Neural cell (in vitro differentiated cells): ENCODE measurements at regions not wholly inside any gene's neighbourhood (a gene's known extent, or its start where the extent isn't known, plus 50 kb on each side); places are given as distances from the start of the nearest gene placed in this dataset.

ENCODE experiments used
- H2AFZ ChIP-seq: fragments of 200-600, 300-800 bp; sonication (generic), shearing (Covaris generic); 2 replicates; pipeline ENCODE4 v1.6.0; 2014; ENCODE audit warnings: low read depth, mild to moderate bottlenecking, antibody characterized with exemption, low read length, moderate library complexity
- H3F3A ChIP-seq: fragments of 200-600 bp; shearing (Covaris generic); 2 replicates; pipeline ENCODE4 v1.6.1; 2016; ENCODE audit warnings: mild to moderate bottlenecking, moderate library complexity, mixed read lengths, antibody characterized with exemption, low read length; ENCODE audit not compliant: insufficient read depth, poor library complexity, severe bottlenecking
- H3K27ac ChIP-seq: fragments of 200-600, 300-800 bp; sonication (generic), shearing (Covaris generic); 2 replicates; pipeline ENCODE4 v1.5.1; 2014; ENCODE audit warnings: mild to moderate bottlenecking, low read length, moderate library complexity
- H3K27me3 ChIP-seq: fragments of 300-800, 200-600 bp; sonication (generic), shearing (Covaris generic); 2 replicates; pipeline ENCODE4 v1.6.0; 2014; ENCODE audit warnings: mild to moderate bottlenecking, low read depth, low read length, moderate library complexity; ENCODE audit not compliant: insufficient read depth
- H3K36me3 ChIP-seq: fragments of 300-800, 200-600 bp; sonication (generic), shearing (Covaris generic); 2 replicates; pipeline ENCODE4 v1.5.1; 2014; ENCODE audit warnings: mild to moderate bottlenecking, antibody characterized with exemption, low read length, moderate library complexity; ENCODE audit not compliant: insufficient read depth
- H3K4me2 ChIP-seq: fragments of 300-800, 200-600 bp; sonication (generic), shearing (Covaris generic); 2 replicates; pipeline ENCODE4 v1.6.0; 2014; ENCODE audit warnings: mild to moderate bottlenecking, low read length
- H3K4me3 ChIP-seq: fragments of 300-800, 200-600 bp; sonication (generic), shearing (Covaris generic); 2 replicates; pipeline ENCODE4 v1.5.1; 2014; ENCODE audit warnings: mild to moderate bottlenecking, low read length, moderate library complexity
- H3K79me2 ChIP-seq: fragments of 200-600 bp; shearing (Covaris generic); replicated peaks from 2 replicates; pipeline ENCODE4 v1.6.0; 2014; ENCODE audit warnings: mild to moderate bottlenecking, low read length, moderate library complexity; ENCODE audit not compliant: insufficient read depth
- H3K9ac ChIP-seq: fragments of 300-800, 200-600 bp; sonication (generic), shearing (Covaris generic); 2 replicates; pipeline ENCODE4 v1.6.1; 2016; ENCODE audit warnings: mild to moderate bottlenecking, low read length, mixed read lengths
- H3K9me2 ChIP-seq: fragments of 200-600 bp; shearing (Covaris generic); 2 replicates; pipeline ENCODE4 v1.6.1; 2016; ENCODE audit warnings: mild to moderate bottlenecking, low read length, mixed read lengths; ENCODE audit not compliant: insufficient read depth
- H3K9me3 ChIP-seq: fragments of 200-600, 300-800 bp; sonication (generic), shearing (Covaris generic); 2 replicates; pipeline ENCODE4 v1.6.1; 2016; ENCODE audit warnings: mild to moderate bottlenecking, mixed run types, low read length, moderate library complexity, mixed read lengths
- H4K20me1 ChIP-seq: fragments of 200-600 bp; shearing (Covaris generic); 2 replicates; pipeline ENCODE4 v1.6.1; 2016; ENCODE audit warnings: mild to moderate bottlenecking, mixed run types; ENCODE audit not compliant: insufficient read depth
- EP300 ChIP-seq: fragments of 450-650 bp; conservative IDR thresholded peaks from 2 replicates; pipeline ENCODE4 v1.6.1; 2014; ENCODE audit warnings: antibody characterized with exemption, mild to moderate bottlenecking, moderate library complexity; ENCODE audit not compliant: poor library complexity, severe bottlenecking
- EZH2 ChIP-seq: fragments of 200-600, 300-800 bp; shearing (Covaris generic), sonication (generic); IDR thresholded peaks from 2 replicates; pipeline ENCODE4 v1.6.1; 2014; ENCODE audit warnings: antibody characterized with exemption, low read length, borderline replicate concordance, mild to moderate bottlenecking; ENCODE audit not compliant: insufficient read depth, poor library complexity, severe bottlenecking
- MXI1 ChIP-seq: fragments of 450-650 bp; conservative IDR thresholded peaks from 2 replicates; pipeline ENCODE4 v1.6.1; 2014; ENCODE audit warnings: antibody characterized with exemption, mild to moderate bottlenecking; ENCODE audit not compliant: poor library complexity, severe bottlenecking
- POLR2AphosphoS5 ChIP-seq: IDR thresholded peaks from 2 replicates; pipeline ENCODE4 v1.6.1; 2012
- RAD21 ChIP-seq: fragments of 450-650 bp; conservative IDR thresholded peaks from 2 replicates; pipeline ENCODE4 v1.6.1; 2014; ENCODE audit warnings: antibody characterized with exemption, mild to moderate bottlenecking, moderate library complexity
- SMC3 ChIP-seq: fragments of 450-650 bp; conservative IDR thresholded peaks from 2 replicates; pipeline ENCODE4 v1.6.1; 2014; ENCODE audit warnings: antibody characterized with exemption, mild to moderate bottlenecking, moderate library complexity; ENCODE audit not compliant: poor library complexity
- TAF1 ChIP-seq: IDR thresholded peaks from 2 replicates; pipeline ENCODE4 v1.6.1; 2012; ENCODE audit warnings: low read depth
- TF ChIP-seq, protein P1 (sequence below): fragments of 450-650 bp; IDR thresholded peaks from 2 replicates; pipeline ENCODE4 v1.5.1; 2014; ENCODE audit warnings: antibody characterized with exemption, mild to moderate bottlenecking, moderate library complexity; ENCODE audit not compliant: poor library complexity, severe bottlenecking

DNA sequence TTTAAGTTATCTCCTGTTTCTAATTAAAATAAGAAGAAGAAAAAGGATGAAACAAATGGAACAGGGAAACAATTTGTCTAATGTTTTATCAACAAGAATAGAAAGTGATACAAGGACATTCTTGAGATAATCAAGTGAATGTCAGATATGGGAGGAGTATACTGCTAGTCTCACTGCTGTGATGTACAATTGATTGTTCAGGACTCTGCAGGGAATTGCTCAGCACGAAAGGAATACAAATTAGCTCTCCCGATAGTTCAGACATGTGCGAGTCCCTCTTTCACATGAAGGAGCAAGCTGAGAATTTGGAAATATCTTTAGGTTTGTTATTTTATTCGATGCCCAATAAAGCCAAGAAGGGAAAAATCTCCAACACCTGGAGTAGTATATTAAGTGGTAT is 57.3 kb upstream of the FSTL5 start:
- Histone ChIP-seq H3K9ac (no peak overlapping the region), H2AFZ (no peak overlapping the region)

More for the DNA sequence above, 57.3 kb upstream of the FSTL5 start:
- Histone ChIP-seq H4K20me1 (no peaks in the 10 kb centered on the region), H3K79me2 (no peaks in the 10 kb centered on the region), H3K4me3 (no peak overlapping the region), H3K9me2 (no peaks in the 10 kb centered on the region), H3K36me3 (no peaks in the 10 kb centered on the region), H3K4me2 (no peak overlapping the region), H3K27ac (no peak overlapping the region), H3K9me3 (no peaks in the 10 kb centered on the region), H3F3A (no peaks in the 10 kb centered on the region), H3K27me3 (no peaks in the 10 kb centered on the region)
- no peak for TF ChIP-seq EP300
- TF ChIP-seq TAF1: no peak
- TF ChIP-seq MXI1: no peak
- no peak for TF ChIP-seq EZH2
- no peak for TF ChIP-seq SMC3
- no peak for TF ChIP-seq RAD21
- no peak for TF ChIP-seq POLR2AphosphoS5
- TF ChIP-seq, protein P1, sequence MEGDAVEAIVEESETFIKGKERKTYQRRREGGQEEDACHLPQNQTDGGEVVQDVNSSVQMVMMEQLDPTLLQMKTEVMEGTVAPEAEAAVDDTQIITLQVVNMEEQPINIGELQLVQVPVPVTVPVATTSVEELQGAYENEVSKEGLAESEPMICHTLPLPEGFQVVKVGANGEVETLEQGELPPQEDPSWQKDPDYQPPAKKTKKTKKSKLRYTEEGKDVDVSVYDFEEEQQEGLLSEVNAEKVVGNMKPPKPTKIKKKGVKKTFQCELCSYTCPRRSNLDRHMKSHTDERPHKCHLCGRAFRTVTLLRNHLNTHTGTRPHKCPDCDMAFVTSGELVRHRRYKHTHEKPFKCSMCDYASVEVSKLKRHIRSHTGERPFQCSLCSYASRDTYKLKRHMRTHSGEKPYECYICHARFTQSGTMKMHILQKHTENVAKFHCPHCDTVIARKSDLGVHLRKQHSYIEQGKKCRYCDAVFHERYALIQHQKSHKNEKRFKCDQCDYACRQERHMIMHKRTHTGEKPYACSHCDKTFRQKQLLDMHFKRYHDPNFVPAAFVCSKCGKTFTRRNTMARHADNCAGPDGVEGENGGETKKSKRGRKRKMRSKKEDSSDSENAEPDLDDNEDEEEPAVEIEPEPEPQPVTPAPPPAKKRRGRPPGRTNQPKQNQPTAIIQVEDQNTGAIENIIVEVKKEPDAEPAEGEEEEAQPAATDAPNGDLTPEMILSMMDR: no peak
